ENCODE measurements at regions not wholly inside any gene's neighbourhood (a gene's known extent, or its start where the extent isn't known, plus 50 kb on each side); places are given as distances from the start of the nearest gene placed in this dataset.

GRCh38 chr6:113320653-113321052 lies 536.5 kb upstream of the MARCKS start:
- DNase-seq: no peak

GRCh38 chr6:113326781-113327180 lies 530.4 kb upstream of the MARCKS start:
- DNase-seq: no peak

GRCh38 chr6:113328886-113329381 lies 528.2 kb upstream of the MARCKS start:
- no peak for DNase-seq

GRCh38 chr6:113329942-113330635 lies 527.1 kb upstream of the MARCKS start:
- no peak for DNase-seq

GRCh38 chr6:113330636-113330946 lies 526.6 kb upstream of the MARCKS start:
- DNase-seq: no peak

- no peak for DNase-seq
Measured at GRCh38 chr6:113331021-113331420, 526.1 kb upstream of the MARCKS start.

GRCh38 chr6:113338644-113339043 lies 518.5 kb upstream of the MARCKS start:
- no peak for DNase-seq

GRCh38 chr6:113339209-113339608 lies 517.9 kb upstream of the MARCKS start:
- DNase-seq: no peak

- DNase-seq: no peak
Measured at GRCh38 chr6:113340371-113340770, 516.8 kb upstream of the MARCKS start.

GRCh38 chr6:113343940-113344339 lies 513.2 kb upstream of the MARCKS start:
- DNase-seq: no peak

- no peak for DNase-seq
Measured at GRCh38 chr6:113344969-113345368, 512.2 kb upstream of the MARCKS start.

GRCh38 chr6:113347436-113347835 lies 509.7 kb upstream of the MARCKS start:
- no peak for DNase-seq

GRCh38 chr6:113350461-113350860 lies 506.7 kb upstream of the MARCKS start:
- DNase-seq: no peak

GRCh38 chr6:113351173-113351834 lies 505.8 kb upstream of the MARCKS start:
- no peak for DNase-seq

GRCh38 chr6:113352029-113352801 lies 504.9 kb upstream of the MARCKS start:
- no peak for DNase-seq

GRCh38 chr6:113352831-113353230 lies 504.3 kb upstream of the MARCKS start:
- no peak for DNase-seq

GRCh38 chr6:113353392-113353791 lies 503.8 kb upstream of the MARCKS start:
- DNase-seq: no peak

GRCh38 chr6:113354204-113354895 lies 502.8 kb upstream of the MARCKS start:
- no peak for DNase-seq

GRCh38 chr6:113356139-113356538 lies 501.0 kb upstream of the MARCKS start:
- no peak for DNase-seq

GRCh38 chr6:113357041-113357440 lies 500.1 kb upstream of the MARCKS start:
- no peak for DNase-seq

GRCh38 chr6:113358063-113358583 lies 499.0 kb upstream of the MARCKS start:
- DNase-seq: no peak

GRCh38 chr6:113359155-113360140 lies 497.7 kb upstream of the MARCKS start:
- no peak for DNase-seq
